Esophagus muscularis mucosa (tissue), 3 donors: ENCODE measurements at regions not wholly inside any gene's neighbourhood (a gene's known extent, or its start where the extent isn't known, plus 50 kb on each side); places are given as distances from the start of the nearest gene placed in this dataset.

Experiments
- CTCF ChIP-seq, 3 experiments: fragments of 200-600 bp in 2 of 3; fragments of 450-650 bp in 1 of 3; sonication (generic) in 2 of 3; IDR thresholded peaks; one replicate each; pipeline ENCODE4 v1.5.1; 2017 to 2019; ENCODE audit warnings: antibody characterized with exemption in 3 of 3, mild to moderate bottlenecking in 2 of 3, moderate library complexity in 1 of 3
- EP300 ChIP-seq: sonication (generic); formaldehyde crosslinking; IDR thresholded peaks from one replicate; pipeline ENCODE4 v1.6.1; 2017; ENCODE audit warnings: antibody characterized with exemption

GRCh38 chr7:84790882-84791281 is 396.0 kb downstream of the SEMA3D start:
- TF ChIP-seq CTCF (IDR thresholded peaks at IDR 0.05) (no peak), EP300 (no peak)
